Fibroblast of skin of left quadriceps (primary cell): ENCODE measurements at regions not wholly inside any gene's neighbourhood (a gene's known extent, or its start where the extent isn't known, plus 50 kb on each side); places are given as distances from the start of the nearest gene placed in this dataset.

Experiments used
- DNase-seq, 2 experiments: peaks; one replicate each; pipeline ENCODE4 v3.0.0-alpha.2; 2013; ENCODE audit warnings: low read depth in 2 of 2

- peak; percentile 24 to 25 for DNase-seq
These were observed 809.5 kb upstream of the PIK3C3 start for GRCh38 chr18:41145516-41145915.

GRCh38 chr18:41144441-41144840, 810.6 kb upstream of the PIK3C3 start:
- peak; percentile 64 to 67 for DNase-seq

GRCh38 chr18:41140506-41140905, 814.5 kb upstream of the PIK3C3 start:
- no peak for DNase-seq

- DNase-seq, result no peak
These were observed 819.9 kb upstream of the PIK3C3 start for GRCh38 chr18:41135146-41135545.

- peak; percentile 57 to 60 for DNase-seq
These were observed 820.6 kb upstream of the PIK3C3 start for GRCh38 chr18:41134426-41134825.

GRCh38 chr18:41131050-41131449, 824.0 kb upstream of the PIK3C3 start:
- DNase-seq, result no peak

GRCh38 chr18:41128545-41128944, 826.5 kb upstream of the PIK3C3 start:
- DNase-seq, result peak in 1 of 2 experiments; percentile 18

GRCh38 chr18:41128126-41128525, 826.9 kb upstream of the PIK3C3 start:
- DNase-seq, result no peak

GRCh38 chr18:41126541-41127235, 828.3 kb upstream of the PIK3C3 start:
- DNase-seq, result peak in 1 of 2 experiments; percentile 51

GRCh38 chr18:41121116-41121826, 833.8 kb upstream of the PIK3C3 start:
- DNase-seq, result peak; percentile 59 to 63

GRCh38 chr18:41119031-41119430, 836.0 kb upstream of the PIK3C3 start:
- peak in 1 of 2 experiments; percentile 11 for DNase-seq

- DNase-seq, result peak; percentile 86 to 88
These were observed 841.0 kb upstream of the PIK3C3 start for GRCh38 chr18:41113885-41114482.

GRCh38 chr18:41099451-41099850, 855.6 kb upstream of the PIK3C3 start:
- no peak for DNase-seq

- DNase-seq, result peak in 1 of 2 experiments; percentile 12
These were observed 858.5 kb upstream of the PIK3C3 start for GRCh38 chr18:41096504-41096903.

- no peak for DNase-seq
These were observed 878.0 kb upstream of the PIK3C3 start for GRCh38 chr18:41077076-41077475.

GRCh38 chr18:41075212-41075611, 879.8 kb upstream of the PIK3C3 start:
- DNase-seq, result peak; percentile 76

GRCh38 chr18:41073372-41073954, 881.6 kb upstream of the PIK3C3 start:
- peak; percentile 72 to 78 for DNase-seq

GRCh38 chr18:41072946-41073345, 882.1 kb upstream of the PIK3C3 start:
- no peak for DNase-seq

- no peak for DNase-seq
These were observed 883.2 kb upstream of the PIK3C3 start for GRCh38 chr18:41071826-41072225.

- DNase-seq, result no peak
These were observed 885.9 kb upstream of the PIK3C3 start for GRCh38 chr18:41069167-41069566.

- DNase-seq, result no peak
These were observed 890.1 kb upstream of the PIK3C3 start for GRCh38 chr18:41064916-41065315.

GRCh38 chr18:41060967-41061366, 894.1 kb upstream of the PIK3C3 start:
- DNase-seq, result no peak

GRCh38 chr18:41059126-41059415, 896.0 kb upstream of the PIK3C3 start:
- no peak for DNase-seq
